HEK293T (cell line): ENCODE measurements at regions not wholly inside any gene's neighbourhood (a gene's known extent, or its start where the extent isn't known, plus 50 kb on each side); places are given as distances from the start of the nearest gene placed in this dataset.

Experiments used
- BHLHE40 ChIP-seq: fragments of 450-650 bp; IDR thresholded peaks from 2 replicates; pipeline ENCODE4 v1.6.1; 2016; ENCODE audit warnings: mild to moderate bottlenecking, moderate library complexity, borderline replicate concordance
- FOXA1 ChIP-seq: fragments of 450-650 bp; IDR thresholded peaks from 2 replicates; pipeline ENCODE4 v1.6.1; 2016; ENCODE audit warnings: mild to moderate bottlenecking
- PKNOX1 ChIP-seq: fragments of 450-650 bp; IDR thresholded peaks from 2 replicates; pipeline ENCODE4 v1.6.1; 2016
- ZNF384 ChIP-seq: fragments of 450-650 bp; IDR thresholded peaks from 2 replicates; pipeline ENCODE4 v1.6.1; 2016

- TF ChIP-seq PKNOX1 = no peak
- TF ChIP-seq BHLHE40 = no peak
- no peak for TF ChIP-seq ZNF384
- TF ChIP-seq FOXA1 = no peak
Measured at GRCh38 chr5:43802651-43803050, 199.7 kb downstream of the NNT start.
